SK-N-SH (cell line): ENCODE measurements at regions not wholly inside any gene's neighbourhood (a gene's known extent, or its start where the extent isn't known, plus 50 kb on each side); places are given as distances from the start of the nearest gene placed in this dataset.

Experiments
- CTCF ChIA-PET: fragments of 300-600, 350-600 bp; formaldehyde crosslinking; extraction: SDS; loops from one replicate; lab custom pipeline; 2021; lab: Yijun Ruan, JAX
- POLR2A ChIA-PET: fragments of 350-600 bp; sonication (Branson Sonifier 250); formaldehyde crosslinking; extraction: SDS; loops from one replicate; lab custom pipeline; 2020; ENCODE audit warnings: antibody characterized with exemption, inconsistent platforms; lab: Yijun Ruan, JAX
- DNase-seq: peaks from one replicate; pipeline ENCODE4 v3.0.0; 2012
- H2AFZ ChIP-seq: fragments of 200-600 bp; sonication (generic); 2 replicates; pipeline ENCODE4 v1.8.1; 2016; ENCODE audit warnings: antibody characterized with exemption, mild to moderate bottlenecking, low read depth
- H3F3A ChIP-seq: fragments of 200-600 bp; sonication (generic); replicated peaks from 2 replicates; pipeline ENCODE3; 2016; ENCODE audit warnings: antibody characterized with exemption, mild to moderate bottlenecking; ENCODE audit not compliant: insufficient read depth
- H3K27ac ChIP-seq, 2 experiments: fragments of 200-500 bp in 1 of 2; fragments of 200-600 bp in 1 of 2; sonication (Bioruptor generic) in 1 of 2; sonication (generic), shearing (Covaris generic) in 1 of 2; 2 replicates each; pipeline versions ENCODE4 v1.5.1 to v1.6.1; 2014 to 2016; ENCODE audit warnings: low read depth in 2 of 2, inconsistent platforms in 1 of 2, low read length in 1 of 2, mild to moderate bottlenecking in 1 of 2, mixed read lengths in 1 of 2
- H3K27me3 ChIP-seq: fragments of 200-600 bp; sonication (generic), shearing (Covaris generic); 2 replicates; pipeline ENCODE4 v1.6.1; 2016; ENCODE audit warnings: mixed run types; ENCODE audit not compliant: insufficient read depth
- H3K36me3 ChIP-seq, 2 experiments: fragments of 200-500 bp in 1 of 2; fragments of 200-600 bp in 1 of 2; sonication (Bioruptor generic) in 1 of 2; sonication (generic) in 1 of 2; replicated peaks in 1 of 2; 2 replicates each; pipeline versions ENCODE3 to v1.5.1; 2014 to 2016; ENCODE audit warnings: low read length in 1 of 2, mild to moderate bottlenecking in 1 of 2; ENCODE audit not compliant: insufficient read depth in 2 of 2, control insufficient read depth in 1 of 2
- H3K4me1 ChIP-seq, 2 experiments: fragments of 200-500 bp in 1 of 2; fragments of 200-600 bp in 1 of 2; sonication (Bioruptor generic) in 1 of 2; sonication (generic), shearing (Covaris generic) in 1 of 2; 2 replicates each; pipeline versions ENCODE4 v1.5.1 to v1.6.1; 2014 to 2016; ENCODE audit warnings: low read depth in 1 of 2, low read length in 1 of 2, mixed run types in 1 of 2; ENCODE audit not compliant: insufficient read depth in 2 of 2, control insufficient read depth in 1 of 2
- H3K4me2 ChIP-seq: fragments of 200-600 bp; sonication (generic), shearing (Covaris generic); 2 replicates; pipeline ENCODE4 v1.6.1; 2017; ENCODE audit warnings: mixed run types
- H3K4me3 ChIP-seq, 2 experiments: fragments of 200-500 bp in 1 of 2; fragments of 200-600 bp in 1 of 2; sonication (Bioruptor generic) in 1 of 2; sonication (generic), shearing (Covaris generic) in 1 of 2; 2 replicates each; pipeline versions ENCODE4 v1.5.1 to v1.8.1; 2014 to 2016; ENCODE audit warnings: low read depth in 2 of 2, inconsistent platforms in 1 of 2, low read length in 1 of 2, mild to moderate bottlenecking in 1 of 2, mixed read lengths in 1 of 2, moderate library complexity in 1 of 2
- H3K79me2 ChIP-seq: fragments of 200-600 bp; sonication (generic); 2 replicates; pipeline ENCODE4 v1.8.1; 2017; ENCODE audit warnings: mild to moderate bottlenecking; ENCODE audit not compliant: insufficient read depth
- H3K9ac ChIP-seq: fragments of 200-600 bp; sonication (generic); 2 replicates; pipeline ENCODE4 v1.6.1; 2017; ENCODE audit warnings: mixed run types
- H3K9me2 ChIP-seq: fragments of 200-600 bp; sonication (generic); 2 replicates; pipeline ENCODE4 v1.6.1; 2017; ENCODE audit warnings: mixed run types
- H3K9me3 ChIP-seq: fragments of 200-600 bp; sonication (generic); 2 replicates; pipeline ENCODE4 v1.6.1; 2017; ENCODE audit warnings: mixed run types, mild to moderate bottlenecking, moderate library complexity
- H4K20me1 ChIP-seq: fragments of 200-600 bp; sonication (generic); 2 replicates; pipeline ENCODE4 v1.6.1; 2017; ENCODE audit warnings: mild to moderate bottlenecking, mixed run types; ENCODE audit not compliant: insufficient read depth
- CHD2 ChIP-seq: fragments of 150-350 bp; IDR thresholded peaks from 2 replicates; pipeline ENCODE4 v1.6.1; 2018; ENCODE audit warnings: low read length; ENCODE audit not compliant: partially characterized antibody
- ELF1 ChIP-seq: IDR thresholded peaks from 2 replicates; pipeline ENCODE4 v1.4.0; 2012
- EP300 ChIP-seq, 2 experiments: IDR thresholded peaks; 2 replicates each; pipeline versions ENCODE4 v1.4.0 to v1.6.1; 2012; ENCODE audit warnings: borderline replicate concordance in 1 of 2, low read depth in 1 of 2, low read length in 1 of 2
- EZH2phosphoT487 ChIP-seq: fragments of 200-600 bp; sonication (generic); IDR thresholded peaks from 2 replicates; pipeline ENCODE4 v1.6.1; 2017; ENCODE audit warnings: low read depth, mixed run types, mild to moderate bottlenecking, antibody characterized with exemption, moderate library complexity, borderline replicate concordance
- FOSL2 ChIP-seq: IDR thresholded peaks from 2 replicates; pipeline ENCODE4 v1.4.0; 2012; ENCODE audit warnings: low read depth, mild to moderate bottlenecking, moderate library complexity, borderline replicate concordance
- FOXJ3 ChIP-seq: sonication (generic); formaldehyde crosslinking; IDR thresholded peaks from 2 replicates; pipeline ENCODE4 v1.5.1; 2020; ENCODE audit warnings: mild to moderate bottlenecking, missing genetic modification reagents
- FOXM1 ChIP-seq: IDR thresholded peaks from 2 replicates; pipeline ENCODE4 v1.4.0; 2012; ENCODE audit warnings: low read depth, mild to moderate bottlenecking
- GABPA ChIP-seq: IDR thresholded peaks from 2 replicates; pipeline ENCODE4 v1.4.0; 2012; ENCODE audit warnings: low read depth, mild to moderate bottlenecking
- GATA2 ChIP-seq: sonication (generic); formaldehyde crosslinking; IDR thresholded peaks from 2 replicates; pipeline ENCODE4 v1.5.0; 2020; ENCODE audit warnings: mild to moderate bottlenecking, missing genetic modification reagents
- JUND ChIP-seq: IDR thresholded peaks from 2 replicates; pipeline ENCODE4 v1.4.0; 2012
- NFIC ChIP-seq: IDR thresholded peaks from 2 replicates; pipeline ENCODE4 v1.4.0; 2012; ENCODE audit warnings: borderline replicate concordance
- NRF1 ChIP-seq: IDR thresholded peaks from 2 replicates; pipeline ENCODE4 v1.6.1; 2012; ENCODE audit warnings: low read depth, mild to moderate bottlenecking, low read length
- RCOR1 ChIP-seq: fragments of 150-350 bp; IDR thresholded peaks from 2 replicates; pipeline ENCODE4 v1.6.1; 2017; ENCODE audit warnings: antibody characterized with exemption, low read length
- SMC3 ChIP-seq: IDR thresholded peaks from 2 replicates; pipeline ENCODE4 v1.6.1; 2012; ENCODE audit warnings: low read depth, low read length, improper control_type of control experiment
- TAF1 ChIP-seq: IDR thresholded peaks from 2 replicates; pipeline ENCODE4 v1.6.1; 2012; ENCODE audit warnings: low read depth, mild to moderate bottlenecking, low read length, moderate library complexity, borderline replicate concordance
- TEAD4 ChIP-seq: IDR thresholded peaks from 2 replicates; pipeline ENCODE4 v1.4.0; 2012; ENCODE audit warnings: mild to moderate bottlenecking, borderline replicate concordance; ENCODE audit not compliant: insufficient read depth
- USF1 ChIP-seq: IDR thresholded peaks from 2 replicates; pipeline ENCODE4 v1.4.0; 2012; ENCODE audit warnings: low read depth, borderline replicate concordance
- YY1 ChIP-seq: IDR thresholded peaks from 2 replicates; pipeline ENCODE4 v1.4.0; 2012; ENCODE audit warnings: low read depth, mild to moderate bottlenecking
- WGBS: methylation state at CpG from one replicate; pipeline ENCODE4 v1.1.6; 2017; ENCODE audit warnings: low lambda C conversion rate; 5-methylcytosine and 5-hydroxymethylcytosine counted together
- TF ChIP-seq, protein P1 (sequence below): IDR thresholded peaks from 2 replicates; pipeline ENCODE4 v1.4.0; 2012; ENCODE audit warnings: low read depth
- TF ChIP-seq, protein P2 (sequence below): IDR thresholded peaks from 2 replicates; pipeline ENCODE4 v1.6.1; 2012; ENCODE audit warnings: mild to moderate bottlenecking, low read depth, low read length, moderate library complexity
- TF ChIP-seq, protein P3 (sequence below): fragments of 200-600 bp; sonication (generic); IDR thresholded peaks from 2 replicates; pipeline ENCODE4 v1.6.1; 2017; ENCODE audit warnings: antibody characterized with exemption, mild to moderate bottlenecking, moderate library complexity

- TF ChIP-seq, protein P1, sequence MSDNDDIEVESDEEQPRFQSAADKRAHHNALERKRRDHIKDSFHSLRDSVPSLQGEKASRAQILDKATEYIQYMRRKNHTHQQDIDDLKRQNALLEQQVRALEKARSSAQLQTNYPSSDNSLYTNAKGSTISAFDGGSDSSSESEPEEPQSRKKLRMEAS = no peak
- no peak for TF ChIP-seq ELF1
Measured at GRCh38 chr9:7899753-7900152, 100.2 kb upstream of the DMAC1 start (continued).

DNA sequence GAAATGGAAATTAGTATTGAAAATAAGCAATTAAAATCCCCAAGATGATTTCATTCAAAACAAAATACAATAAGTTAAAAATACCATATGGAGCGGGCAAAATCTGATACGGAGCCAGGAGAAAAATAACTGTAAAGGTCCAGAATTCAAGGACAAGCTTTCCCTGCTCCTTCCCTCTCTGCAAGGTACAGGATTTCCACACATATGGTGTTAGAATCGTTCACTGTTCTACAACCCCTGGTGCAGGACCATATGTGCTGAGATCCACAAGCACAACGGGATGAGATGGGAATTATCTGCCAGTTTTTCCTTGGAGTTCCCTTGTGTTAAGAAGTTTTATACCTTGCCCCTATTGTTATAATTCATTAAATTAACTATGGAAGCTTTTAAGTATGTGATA lies 94.7 kb upstream of the DMAC1 start:
- Histone ChIP-seq H3K27ac (no peak overlapping the region), H2AFZ (no peak overlapping the region), H3K79me2 (no peaks in the 10 kb centered on the region), H3K4me1 (no peaks in the 10 kb centered on the region), H4K20me1 (no peaks in the 10 kb centered on the region), H3K4me3 (no peak overlapping the region), H3K27me3 (no peaks in the 10 kb centered on the region), H3K36me3 (no peaks in the 10 kb centered on the region), H3K9me3 (no peaks in the 10 kb centered on the region), H3F3A (no peaks in the 10 kb centered on the region), H3K9me2 (no peaks in the 10 kb centered on the region), H3K4me2 (no peak overlapping the region), H3K9ac (no peak overlapping the region)
- ChIA-PET CTCF (interaction anchor here (0.9 kb wide), 1 partner anchor 15 kb away, joined by 3 read pairs; no protein-coding TSS in a partner anchor), POLR2A (no interaction called here)
- 40% methylated on average over 4 of the region's 4 CpGs for WGBS
- no peak for TF ChIP-seq JUND
- no peak for TF ChIP-seq EZH2phosphoT487
- TF ChIP-seq NFIC = no peak
- TF ChIP-seq, protein P2, sequence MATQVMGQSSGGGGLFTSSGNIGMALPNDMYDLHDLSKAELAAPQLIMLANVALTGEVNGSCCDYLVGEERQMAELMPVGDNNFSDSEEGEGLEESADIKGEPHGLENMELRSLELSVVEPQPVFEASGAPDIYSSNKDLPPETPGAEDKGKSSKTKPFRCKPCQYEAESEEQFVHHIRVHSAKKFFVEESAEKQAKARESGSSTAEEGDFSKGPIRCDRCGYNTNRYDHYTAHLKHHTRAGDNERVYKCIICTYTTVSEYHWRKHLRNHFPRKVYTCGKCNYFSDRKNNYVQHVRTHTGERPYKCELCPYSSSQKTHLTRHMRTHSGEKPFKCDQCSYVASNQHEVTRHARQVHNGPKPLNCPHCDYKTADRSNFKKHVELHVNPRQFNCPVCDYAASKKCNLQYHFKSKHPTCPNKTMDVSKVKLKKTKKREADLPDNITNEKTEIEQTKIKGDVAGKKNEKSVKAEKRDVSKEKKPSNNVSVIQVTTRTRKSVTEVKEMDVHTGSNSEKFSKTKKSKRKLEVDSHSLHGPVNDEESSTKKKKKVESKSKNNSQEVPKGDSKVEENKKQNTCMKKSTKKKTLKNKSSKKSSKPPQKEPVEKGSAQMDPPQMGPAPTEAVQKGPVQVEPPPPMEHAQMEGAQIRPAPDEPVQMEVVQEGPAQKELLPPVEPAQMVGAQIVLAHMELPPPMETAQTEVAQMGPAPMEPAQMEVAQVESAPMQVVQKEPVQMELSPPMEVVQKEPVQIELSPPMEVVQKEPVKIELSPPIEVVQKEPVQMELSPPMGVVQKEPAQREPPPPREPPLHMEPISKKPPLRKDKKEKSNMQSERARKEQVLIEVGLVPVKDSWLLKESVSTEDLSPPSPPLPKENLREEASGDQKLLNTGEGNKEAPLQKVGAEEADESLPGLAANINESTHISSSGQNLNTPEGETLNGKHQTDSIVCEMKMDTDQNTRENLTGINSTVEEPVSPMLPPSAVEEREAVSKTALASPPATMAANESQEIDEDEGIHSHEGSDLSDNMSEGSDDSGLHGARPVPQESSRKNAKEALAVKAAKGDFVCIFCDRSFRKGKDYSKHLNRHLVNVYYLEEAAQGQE = no peak
- no peak for TF ChIP-seq ELF1
- no peak for TF ChIP-seq TEAD4
- no peak for TF ChIP-seq GABPA
- TF ChIP-seq NRF1 = no peak
- TF ChIP-seq RCOR1 = no peak
- DNase-seq = no peak

DNA sequence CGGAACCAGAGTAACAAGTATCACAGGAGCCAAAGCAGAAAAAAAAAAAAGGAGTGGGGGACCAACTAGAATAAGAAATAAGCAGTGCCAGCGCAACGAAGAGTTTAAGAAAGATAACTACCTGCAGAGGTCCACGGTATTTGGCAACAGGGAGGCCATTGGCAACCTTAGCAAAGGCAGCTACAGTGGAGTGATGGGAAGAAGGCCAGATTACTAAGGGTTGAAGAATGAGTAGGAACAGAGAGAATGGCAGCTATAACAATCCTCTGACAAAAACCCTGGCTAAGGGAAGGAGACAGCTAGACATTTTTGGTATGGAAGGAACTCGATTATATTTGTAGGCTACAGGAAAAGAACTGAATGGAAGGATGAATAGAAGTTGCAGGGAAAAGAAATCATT lies 93.4 kb upstream of the DMAC1 start:
- no peaks in the 10 kb centered on the region for H3F3A ChIP-seq
- 27% methylated on average over 5 of the region's 5 CpGs for WGBS
- H3K27me3 ChIP-seq = no peaks in the 10 kb centered on the region
- H2AFZ ChIP-seq = no peak overlapping the region
- no peaks in the 10 kb centered on the region for H3K36me3 ChIP-seq
- H3K4me1 ChIP-seq = no peaks in the 10 kb centered on the region
- POLR2A ChIA-PET = no interaction called here
- no peaks in the 10 kb centered on the region for H4K20me1 ChIP-seq
- no peak overlapping the region for H3K9ac ChIP-seq
- no peaks in the 10 kb centered on the region for H3K9me2 ChIP-seq
- H3K27ac ChIP-seq = no peak overlapping the region
- CTCF ChIA-PET = no interaction called here
- no peak overlapping the region for H3K4me3 ChIP-seq
- no peaks in the 10 kb centered on the region for H3K79me2 ChIP-seq
- H3K9me3 ChIP-seq = no peaks in the 10 kb centered on the region
- no peak overlapping the region for H3K4me2 ChIP-seq
- DNase-seq = no peak
- no peak for TF ChIP-seq FOXM1
- TF ChIP-seq YY1 = no peak
- no peak for TF ChIP-seq FOXJ3
- no peak for TF ChIP-seq CHD2
- TF ChIP-seq, protein P1 = no peak
- no peak for TF ChIP-seq TAF1
- no peak for TF ChIP-seq USF1
- TF ChIP-seq SMC3 = no peak
- TF ChIP-seq NRF1 = no peak
- TF ChIP-seq EP300 (IDR thresholded peaks at IDR 0.05; ENCODE audit: borderline replicate concordance in 1 of 2, low read depth in 1 of 2, low read length in 1 of 2) = no peak
- no peak for TF ChIP-seq NFIC
- no peak for TF ChIP-seq TEAD4
- TF ChIP-seq FOSL2 = no peak
- TF ChIP-seq, protein P3, sequence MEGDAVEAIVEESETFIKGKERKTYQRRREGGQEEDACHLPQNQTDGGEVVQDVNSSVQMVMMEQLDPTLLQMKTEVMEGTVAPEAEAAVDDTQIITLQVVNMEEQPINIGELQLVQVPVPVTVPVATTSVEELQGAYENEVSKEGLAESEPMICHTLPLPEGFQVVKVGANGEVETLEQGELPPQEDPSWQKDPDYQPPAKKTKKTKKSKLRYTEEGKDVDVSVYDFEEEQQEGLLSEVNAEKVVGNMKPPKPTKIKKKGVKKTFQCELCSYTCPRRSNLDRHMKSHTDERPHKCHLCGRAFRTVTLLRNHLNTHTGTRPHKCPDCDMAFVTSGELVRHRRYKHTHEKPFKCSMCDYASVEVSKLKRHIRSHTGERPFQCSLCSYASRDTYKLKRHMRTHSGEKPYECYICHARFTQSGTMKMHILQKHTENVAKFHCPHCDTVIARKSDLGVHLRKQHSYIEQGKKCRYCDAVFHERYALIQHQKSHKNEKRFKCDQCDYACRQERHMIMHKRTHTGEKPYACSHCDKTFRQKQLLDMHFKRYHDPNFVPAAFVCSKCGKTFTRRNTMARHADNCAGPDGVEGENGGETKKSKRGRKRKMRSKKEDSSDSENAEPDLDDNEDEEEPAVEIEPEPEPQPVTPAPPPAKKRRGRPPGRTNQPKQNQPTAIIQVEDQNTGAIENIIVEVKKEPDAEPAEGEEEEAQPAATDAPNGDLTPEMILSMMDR = no peak
- TF ChIP-seq GATA2 = no peak
- TF ChIP-seq RCOR1 = no peak
- no peak for TF ChIP-seq JUND
- no peak for TF ChIP-seq GABPA
